H1 (cell line): ENCODE measurements at regions not wholly inside any gene's neighbourhood (a gene's known extent, or its start where the extent isn't known, plus 50 kb on each side); places are given as distances from the start of the nearest gene placed in this dataset.
A peak's percentile ranks its signal among the peaks of the same experiment; 100 is the strongest.

ENCODE experiments used
- CTCF ChIA-PET: fragments of 300-600 bp; sonication (Branson Sonifier 250); formaldehyde crosslinking; loops from one replicate; lab custom pipeline; 2021; ENCODE audit not compliant: partially characterized antibody; lab: Charles Lee
- POLR2A ChIA-PET: fragments of 300-600 bp; sonication (Branson Sonifier 250); formaldehyde crosslinking; loops from one replicate; lab custom pipeline; 2021; ENCODE audit warnings: inconsistent platforms; ENCODE audit not compliant: partially characterized antibody; lab: Charles Lee
- DNase-seq, 2 experiments: peaks; one replicate each; pipeline versions ENCODE4 v3.0.0 to v3.0.0-alpha.2; 2010 to 2022; ENCODE audit warnings: low spot score in 2 of 2, low read depth in 1 of 2, mixed read lengths in 1 of 2
- FAIRE-seq: peaks from 2 replicates; lab custom pipeline; 2011; peaks lifted over from hg19 to GRCh38; lab: Jason Lieb, UNC
- H2AFZ ChIP-seq: 2 replicates; pipeline ENCODE4 v1.8.1; 2012; ENCODE audit warnings: low read length, inconsistent platforms
- H2AK5ac ChIP-seq: 2 replicates; pipeline ENCODE4 v1.6.1; 2013; ENCODE audit warnings: low read depth, low read length
- H2BK120ac ChIP-seq: replicated peaks from 2 replicates; pipeline ENCODE3; 2013; ENCODE audit warnings: low read depth, low read length, inconsistent platforms
- H2BK12ac ChIP-seq: 2 replicates; pipeline ENCODE4 v1.6.1; 2013; ENCODE audit warnings: low read depth, low read length
- H2BK15ac ChIP-seq: 2 replicates; pipeline ENCODE4 v1.6.1; 2013; ENCODE audit warnings: low read length
- H2BK20ac ChIP-seq: 2 replicates; pipeline ENCODE4 v1.6.1; 2013; ENCODE audit warnings: low read length
- H2BK5ac ChIP-seq: 2 replicates; pipeline ENCODE4 v1.6.1; 2013; ENCODE audit warnings: low read depth, low read length
- H3K14ac ChIP-seq: 2 replicates; pipeline ENCODE4 v1.6.1; 2013; ENCODE audit warnings: inconsistent platforms; ENCODE audit not compliant: insufficient read length
- H3K18ac ChIP-seq: 2 replicates; pipeline ENCODE4 v1.6.1; 2013; ENCODE audit warnings: low read length; ENCODE audit errors: extremely low read depth
- H3K23ac ChIP-seq: 2 replicates; pipeline ENCODE4 v1.6.1; 2013; ENCODE audit warnings: inconsistent platforms; ENCODE audit not compliant: insufficient read length
- H3K23me2 ChIP-seq: 2 replicates; pipeline ENCODE4 v1.6.1; 2013; ENCODE audit warnings: low read depth, low read length
- H3K27ac ChIP-seq: 2 replicates; pipeline ENCODE4 v1.6.1; 2011; ENCODE audit warnings: low read depth, low read length, inconsistent platforms
- H3K27me3 ChIP-seq, 4 experiments: replicated peaks in 1 of 4; 1 replicate in 1 of 4; 2 replicates in 3 of 4; pipeline versions ENCODE4 v1.6.1 to v1.8.1; 2011 to 2013; ENCODE audit warnings: low read length in 3 of 4, mild to moderate bottlenecking in 3 of 4, inconsistent platforms in 2 of 4, mixed read lengths in 2 of 4, moderate library complexity in 1 of 4; ENCODE audit not compliant: control insufficient read depth in 3 of 4, insufficient read depth in 3 of 4; ENCODE audit errors: extremely low read depth in 1 of 4
- H3K36me3 ChIP-seq, 4 experiments: 2 replicates each; pipeline versions ENCODE4 v1.6.1 to v1.8.1; 2011 to 2013; ENCODE audit warnings: mild to moderate bottlenecking in 4 of 4, low read length in 3 of 4, moderate library complexity in 2 of 4, control low read depth in 1 of 4, inconsistent platforms in 1 of 4; ENCODE audit not compliant: insufficient read depth in 4 of 4, control insufficient read depth in 2 of 4
- H3K4ac ChIP-seq: replicated peaks from 2 replicates; pipeline ENCODE3; 2013; ENCODE audit warnings: low read length, low read depth, mixed read lengths, inconsistent platforms; ENCODE audit not compliant: insufficient read length
- H3K4me1 ChIP-seq, 4 experiments: replicated peaks in 1 of 4; 1 replicate in 1 of 4; 2 replicates in 3 of 4; pipeline versions ENCODE4 v1.6.1 to v1.8.1; 2011 to 2013; ENCODE audit warnings: low read length in 3 of 4, inconsistent platforms in 2 of 4, mixed read lengths in 1 of 4; ENCODE audit not compliant: insufficient read depth in 4 of 4, control insufficient read depth in 3 of 4
- H3K4me2 ChIP-seq, 2 experiments: 2 replicates each; pipeline versions ENCODE4 v1.6.1 to v1.8.1; 2011 to 2013; ENCODE audit warnings: low read depth in 2 of 2, low read length in 2 of 2, control low read depth in 1 of 2, inconsistent platforms in 1 of 2, mild to moderate bottlenecking in 1 of 2; ENCODE audit not compliant: insufficient read depth in 1 of 2
- H3K4me3 ChIP-seq, 4 experiments: fragments of 200-600, 300-600 bp in 1 of 4; sonication (generic), shearing (Covaris generic), sonication (Bioruptor Twin) in 1 of 4; 2 replicates each; pipeline versions ENCODE4 v1.5.1 to v1.8.1; 2011 to 2016; ENCODE audit warnings: low read length in 4 of 4, low read depth in 3 of 4, control low read depth in 2 of 4, inconsistent platforms in 2 of 4, mild to moderate bottlenecking in 2 of 4, mixed read lengths in 1 of 4, moderate library complexity in 1 of 4; ENCODE audit not compliant: insufficient read depth in 2 of 4; ENCODE audit errors: extremely low read depth in 1 of 4
- H3K56ac ChIP-seq: replicated peaks from 2 replicates; pipeline ENCODE3; 2013; ENCODE audit warnings: low read depth, mild to moderate bottlenecking, mixed read lengths, low read length, inconsistent platforms; ENCODE audit not compliant: insufficient read length
- H3K79me1 ChIP-seq: 2 replicates; pipeline ENCODE4 v1.6.1; 2013; ENCODE audit warnings: low read depth, low read length, control low read depth
- H3K79me2 ChIP-seq, 2 experiments: 2 replicates each; pipeline versions ENCODE4 v1.6.1 to v1.8.1; 2012 to 2013; ENCODE audit warnings: low read length in 2 of 2, mild to moderate bottlenecking in 2 of 2, inconsistent platforms in 1 of 2; ENCODE audit not compliant: insufficient read depth in 2 of 2, control insufficient read depth in 1 of 2
- H3K9ac ChIP-seq, 4 experiments: replicated peaks in 1 of 4; 1 replicate in 1 of 4; 2 replicates in 3 of 4; pipeline versions ENCODE4 v1.6.1 to v1.8.1; 2011 to 2013; ENCODE audit warnings: low read depth in 3 of 4, low read length in 3 of 4, control low read depth in 2 of 4, mild to moderate bottlenecking in 2 of 4, moderate library complexity in 2 of 4, inconsistent platforms in 1 of 4; ENCODE audit errors: extremely low read depth in 1 of 4
- H3K9me3 ChIP-seq, 2 experiments: 2 replicates each; pipeline versions ENCODE4 v1.6.1 to v1.8.1; 2012 to 2013; ENCODE audit warnings: mild to moderate bottlenecking in 2 of 2, moderate library complexity in 2 of 2, control low read depth in 1 of 2, inconsistent platforms in 1 of 2, low read depth in 1 of 2, low read length in 1 of 2, mixed read lengths in 1 of 2; ENCODE audit not compliant: insufficient read depth in 2 of 2
- H4K20me1 ChIP-seq, 2 experiments: replicated peaks in 1 of 2; 2 replicates each; pipeline versions ENCODE3 to v1.8.1; 2011 to 2013; ENCODE audit warnings: inconsistent platforms in 2 of 2, low read length in 2 of 2, mild to moderate bottlenecking in 1 of 2; ENCODE audit not compliant: insufficient read depth in 2 of 2, control insufficient read depth in 1 of 2
- H4K5ac ChIP-seq: 2 replicates; pipeline ENCODE4 v1.6.1; 2013; ENCODE audit warnings: low read length, low read depth, mixed read lengths, inconsistent platforms; ENCODE audit not compliant: insufficient read length
- H4K8ac ChIP-seq: 2 replicates; pipeline ENCODE4 v1.8.0; 2013; ENCODE audit warnings: mild to moderate bottlenecking, moderate library complexity, low read length, inconsistent platforms; ENCODE audit not compliant: insufficient read depth; ENCODE audit errors: extremely low read depth
- H4K91ac ChIP-seq: replicated peaks from 2 replicates; pipeline ENCODE3; 2013; ENCODE audit warnings: low read length, mixed read lengths, inconsistent platforms; ENCODE audit not compliant: insufficient read length
- ATF2 ChIP-seq: IDR thresholded peaks from 2 replicates; pipeline ENCODE4 v1.6.1; 2012; ENCODE audit warnings: low read length, inconsistent platforms
- GABPA ChIP-seq: IDR thresholded peaks from 2 replicates; pipeline ENCODE4 v1.6.1; 2011; ENCODE audit warnings: mild to moderate bottlenecking, low read length, moderate library complexity, borderline replicate concordance; ENCODE audit not compliant: insufficient read depth
- GTF2F1 ChIP-seq: IDR thresholded peaks from 2 replicates; pipeline ENCODE4 v1.6.1; 2012; ENCODE audit warnings: low read depth, low read length, improper control_type of control experiment, borderline replicate concordance
- POLR2A ChIP-seq, 2 experiments: IDR thresholded peaks; 1 replicate in 1 of 2; 2 replicates in 1 of 2; pipeline ENCODE4 v1.6.1; 2011; ENCODE audit warnings: low read depth in 2 of 2, low read length in 2 of 2, mild to moderate bottlenecking in 2 of 2; ENCODE audit errors: control extremely low read depth in 1 of 2
- RAD21 ChIP-seq, 2 experiments: IDR thresholded peaks in 1 of 2; conservative IDR thresholded peaks in 1 of 2; 2 replicates each; pipeline ENCODE4 v1.6.1; 2011; ENCODE audit warnings: low read depth in 2 of 2, low read length in 2 of 2, improper control_type of control experiment in 1 of 2, inconsistent platforms in 1 of 2, mild to moderate bottlenecking in 1 of 2, moderate library complexity in 1 of 2
- RBBP5 ChIP-seq: IDR thresholded peaks from 2 replicates; pipeline ENCODE4 v1.7.1; 2012; ENCODE audit warnings: low read depth, mild to moderate bottlenecking, inconsistent platforms, low read length, moderate library complexity, borderline replicate concordance
- RFX5 ChIP-seq: IDR thresholded peaks from 2 replicates; pipeline ENCODE4 v1.6.1; 2011; ENCODE audit warnings: low read depth, low read length, improper control_type of control experiment, borderline replicate concordance
- SIRT6 ChIP-seq: IDR thresholded peaks from one replicate; pipeline ENCODE4 v1.7.1; 2012; ENCODE audit warnings: low read length, inconsistent platforms
- TAF1 ChIP-seq: IDR thresholded peaks from 2 replicates; pipeline ENCODE4 v1.6.1; 2011; ENCODE audit warnings: mild to moderate bottlenecking, low read depth, low read length
- TEAD4 ChIP-seq: IDR thresholded peaks from 2 replicates; pipeline ENCODE4 v1.6.1; 2012; ENCODE audit warnings: low read depth, low read length, inconsistent platforms, mixed read lengths
- USF2 ChIP-seq: IDR thresholded peaks from 2 replicates; pipeline ENCODE4 v1.6.1; 2011; ENCODE audit warnings: low read length, improper control_type of control experiment
- ZNF274 ChIP-seq: IDR thresholded peaks from 2 replicates; pipeline ENCODE4 v1.7.0; 2012; ENCODE audit warnings: low read length, borderline replicate concordance; ENCODE audit errors: extremely low read depth
- WGBS, 2 experiments: shearing (Covaris generic) in 1 of 2; methylation state at CpG; one replicate each; pipeline versions ENCODE4 v1.1.6 to v1.1.7; 2013 to 2015; ENCODE audit warnings: low lambda C conversion rate in 2 of 2, mixed read lengths in 2 of 2, inconsistent platforms in 1 of 2, low coverage in 1 of 2, missing lambda C conversion rate in 1 of 2; ENCODE audit not compliant: insufficient replicate concordance in 2 of 2, insufficient coverage in 1 of 2, insufficient read length in 1 of 2; ENCODE audit errors: extremely low coverage in 1 of 2, missing lambda C conversion rate in 1 of 2; 5-methylcytosine and 5-hydroxymethylcytosine counted together

GRCh38 chr3:35486295-35486694, 153.0 kb upstream of the ARPP21 start:
- no peak overlapping the region for H3K27ac ChIP-seq
- H3K56ac ChIP-seq = no peak overlapping the region
- H3K27me3 ChIP-seq = no peaks in the 10 kb centered on the region
- no peak overlapping the region for H3K9ac ChIP-seq
- no peak overlapping the region for H4K8ac ChIP-seq
- H2AK5ac ChIP-seq = no peak overlapping the region
- no peak overlapping the region for H3K4me2 ChIP-seq
- no peak overlapping the region for H2BK20ac ChIP-seq
- H3K14ac ChIP-seq = no peak overlapping the region
- H2AFZ ChIP-seq = no peak overlapping the region
- H3K79me1 ChIP-seq = no peaks in the 10 kb centered on the region
- no peaks in the 10 kb centered on the region; a peak in 1 of 4 replicates for H3K9me3 ChIP-seq
- no peak overlapping the region for H3K4me3 ChIP-seq
- no peaks in the 10 kb centered on the region for H4K20me1 ChIP-seq
- H3K79me2 ChIP-seq = no peaks in the 10 kb centered on the region
- no peak overlapping the region for H2BK5ac ChIP-seq
- H3K4ac ChIP-seq = no peak overlapping the region
- no peak for DNase-seq
- H3K4me1 ChIP-seq = peaks cover 0 to 2% (median 0%) of the 10 kb centered on the region in 4 experiments; a peak in 2 of 7 replicates
- no peak for FAIRE-seq
- no peak overlapping the region for H4K91ac ChIP-seq
- CTCF ChIA-PET = no interaction called here
- H3K23ac ChIP-seq = no peak overlapping the region
- 80% methylated on average over 1 of the region's 1 CpG; no CpG with 5 or more reads in 1 of the 2 experiments for WGBS, 2 experiments
- no peaks in the 10 kb centered on the region for H3K23me2 ChIP-seq
- H2BK12ac ChIP-seq = no peak overlapping the region
- no peak overlapping the region for H2BK15ac ChIP-seq
- POLR2A ChIA-PET = no interaction called here
- H2BK120ac ChIP-seq = no peak overlapping the region
- no peaks in the 10 kb centered on the region for H3K36me3 ChIP-seq
- H3K18ac ChIP-seq = no peak overlapping the region
- H4K5ac ChIP-seq = no peak overlapping the region
- TF ChIP-seq GABPA = no peak
- TF ChIP-seq SIRT6 = no peak
- no peak for TF ChIP-seq USF2
- no peak for TF ChIP-seq TAF1
- TF ChIP-seq RFX5 = no peak
- no peak for TF ChIP-seq ZNF274
- no peak for TF ChIP-seq POLR2A (IDR thresholded peaks at IDR 0.05; ENCODE audit: control extremely low read depth in 1 of 2, low read depth in 2 of 2, low read length in 2 of 2)
- no peak for TF ChIP-seq GTF2F1
- TF ChIP-seq ATF2 = no peak
- 0 out of 2 replicates have a peak, but pooled peaks have one; percentile 12 for TF ChIP-seq TEAD4
- TF ChIP-seq RAD21 (IDR thresholded peaks at IDR 0.05 in 1 of 2, conservative IDR thresholded peaks at IDR 0.05 in 1 of 2; ENCODE audit: low read depth in 2 of 2, low read length in 2 of 2) = 0 out of 4 replicates have a peak, but pooled peaks of 1 of the 2 experiments have one; percentile 12
- TF ChIP-seq RBBP5 = no peak
